Caco-2 (cell line): ENCODE measurements at regions not wholly inside any gene's neighbourhood (a gene's known extent, or its start where the extent isn't known, plus 50 kb on each side); places are given as distances from the start of the nearest gene placed in this dataset.

ENCODE experiments used
- BruUV-seq: library from RNA; stranded (reverse); fragments of 400-500 nt; replicated peaks from 2 replicates; lab custom pipeline; 2021; lab: Mats Ljungman, UMichigan
- CTCF ChIA-PET: fragments of 300-600 bp; sonication (Branson Sonifier 250); formaldehyde crosslinking; loops from one replicate; lab custom pipeline; 2022; ENCODE audit warnings: antibody characterized with exemption; lab: Charles Lee
- POLR2A ChIA-PET: fragments of 300-600 bp; sonication (Branson Sonifier 250); formaldehyde crosslinking; loops from one replicate; lab custom pipeline; 2022; ENCODE audit warnings: antibody characterized with exemption; lab: Charles Lee
- DNase-seq, 2 experiments: peaks; one replicate each; pipeline versions ENCODE4 v3.0.0 to v3.0.0-alpha.2; 2020 to 2022
- H3K27me3 ChIP-seq: replicated peaks from 2 replicates; pipeline ENCODE4 v1.6.0; 2011; ENCODE audit warnings: low read length; ENCODE audit not compliant: control insufficient read depth, insufficient read depth
- H3K36me3 ChIP-seq: 2 replicates; pipeline ENCODE4 v1.5.1; 2011; ENCODE audit warnings: low read length; ENCODE audit not compliant: control insufficient read depth, insufficient read depth
- H3K4me1 ChIP-seq: fragments of 250-450 bp; sonication (Bioruptor Pico); 2 replicates; pipeline ENCODE4 v1.5.1; 2020; ENCODE audit warnings: mild to moderate bottlenecking
- H3K4me3 ChIP-seq: 2 replicates; pipeline ENCODE4 v1.5.1; 2011; ENCODE audit warnings: low read depth, mild to moderate bottlenecking, control low read depth, low read length
- H3K9me3 ChIP-seq: fragments of 250-450 bp; sonication (Bioruptor Pico); 2 replicates; pipeline ENCODE4 v1.5.1; 2020; ENCODE audit warnings: mild to moderate bottlenecking, moderate library complexity
- H3K27ac Mint-ChIP-seq: one replicate; pipeline ENCODE4 v1.8.0; 2022; ENCODE audit warnings: mixed read lengths; ENCODE audit not compliant: unreplicated experiment
- H3K27me3 Mint-ChIP-seq: one replicate; pipeline ENCODE4 v1.8.0; 2022; ENCODE audit warnings: mixed read lengths; ENCODE audit not compliant: insufficient read depth, unreplicated experiment
- H3K36me3 Mint-ChIP-seq: one replicate; pipeline ENCODE4 v1.8.0; 2022; ENCODE audit warnings: mild to moderate bottlenecking, mixed read lengths; ENCODE audit not compliant: insufficient read depth, unreplicated experiment
- H3K4me1 Mint-ChIP-seq: one replicate; pipeline ENCODE4 v1.8.0; 2022; ENCODE audit warnings: low read depth, mixed read lengths; ENCODE audit not compliant: unreplicated experiment
- H3K4me3 Mint-ChIP-seq: one replicate; pipeline ENCODE4 v1.8.0; 2022; ENCODE audit warnings: mild to moderate bottlenecking, moderate library complexity, mixed read lengths; ENCODE audit not compliant: unreplicated experiment
- H3K9me3 Mint-ChIP-seq: one replicate; pipeline ENCODE4 v1.8.0; 2022; ENCODE audit warnings: mixed read lengths; ENCODE audit not compliant: unreplicated experiment
- intact Hi-C: fragments of 100-400 bp; cut with micrococcal nuclease; formaldehyde crosslinking; loops from one replicate; pipeline ENCODE4 v1.10.0; 2022; ENCODE audit not compliant: unreplicated experiment
- TF ChIP-seq, protein P1 (sequence below), 2 experiments: fragments of 200-600 bp in 1 of 2; IDR thresholded peaks; 1 replicate in 1 of 2; 2 replicates in 1 of 2; pipeline versions ENCODE4 v1.5.1 to v1.8.0; 2011 to 2022; ENCODE audit warnings: antibody characterized with exemption in 1 of 2, control low read depth in 1 of 2, inconsistent platforms in 1 of 2, low read depth in 1 of 2, low read length in 1 of 2, mild to moderate bottlenecking in 1 of 2, moderate library complexity in 1 of 2; ENCODE audit not compliant: insufficient read depth in 1 of 2, severe bottlenecking in 1 of 2, unreplicated experiment in 1 of 2

DNA sequence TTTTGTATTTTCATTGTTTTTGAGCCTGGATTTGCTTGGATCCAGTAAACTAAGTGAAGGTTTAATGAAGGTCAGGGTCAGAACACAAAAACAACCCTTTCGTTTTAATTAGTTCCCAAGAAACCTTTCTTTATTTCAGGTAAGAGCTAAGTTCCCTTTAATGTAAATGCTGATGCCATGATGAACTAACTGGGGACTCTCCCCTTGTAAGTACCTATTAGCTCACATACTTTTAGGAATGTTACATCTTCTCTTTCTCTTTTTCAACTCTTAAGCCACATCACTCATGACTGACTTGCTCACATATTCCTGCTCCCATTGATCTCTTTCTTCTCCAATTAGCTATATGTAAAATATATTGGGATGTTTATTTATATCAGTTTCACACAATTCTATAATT lies 673.1 kb upstream of the CPEB2 start:
- no peaks in the 10 kb centered on the region for H3K36me3 ChIP-seq
- H3K4me3 ChIP-seq = no peak overlapping the region
- CTCF ChIA-PET = no interaction called here
- H3K27ac Mint-ChIP-seq = no peak overlapping the region
- TF ChIP-seq, protein P1, sequence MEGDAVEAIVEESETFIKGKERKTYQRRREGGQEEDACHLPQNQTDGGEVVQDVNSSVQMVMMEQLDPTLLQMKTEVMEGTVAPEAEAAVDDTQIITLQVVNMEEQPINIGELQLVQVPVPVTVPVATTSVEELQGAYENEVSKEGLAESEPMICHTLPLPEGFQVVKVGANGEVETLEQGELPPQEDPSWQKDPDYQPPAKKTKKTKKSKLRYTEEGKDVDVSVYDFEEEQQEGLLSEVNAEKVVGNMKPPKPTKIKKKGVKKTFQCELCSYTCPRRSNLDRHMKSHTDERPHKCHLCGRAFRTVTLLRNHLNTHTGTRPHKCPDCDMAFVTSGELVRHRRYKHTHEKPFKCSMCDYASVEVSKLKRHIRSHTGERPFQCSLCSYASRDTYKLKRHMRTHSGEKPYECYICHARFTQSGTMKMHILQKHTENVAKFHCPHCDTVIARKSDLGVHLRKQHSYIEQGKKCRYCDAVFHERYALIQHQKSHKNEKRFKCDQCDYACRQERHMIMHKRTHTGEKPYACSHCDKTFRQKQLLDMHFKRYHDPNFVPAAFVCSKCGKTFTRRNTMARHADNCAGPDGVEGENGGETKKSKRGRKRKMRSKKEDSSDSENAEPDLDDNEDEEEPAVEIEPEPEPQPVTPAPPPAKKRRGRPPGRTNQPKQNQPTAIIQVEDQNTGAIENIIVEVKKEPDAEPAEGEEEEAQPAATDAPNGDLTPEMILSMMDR (IDR thresholded peaks at IDR 0.05; ENCODE audit: insufficient read depth in 1 of 2, low read depth in 1 of 2, low read length in 1 of 2, severe bottlenecking in 1 of 2, unreplicated experiment in 1 of 2) = no peak
- BruUV-seq = no TSS peak
- H3K9me3 ChIP-seq = no peaks in the 10 kb centered on the region
- intact Hi-C loops = no loop called here
- H3K36me3 Mint-ChIP-seq = no peaks in the 10 kb centered on the region
- no peaks in the 10 kb centered on the region for H3K4me1 Mint-ChIP-seq
- no peak for DNase-seq
- H3K4me1 ChIP-seq = no peaks in the 10 kb centered on the region
- POLR2A ChIA-PET = no interaction called here
- no peaks in the 10 kb centered on the region for H3K9me3 Mint-ChIP-seq
- no peaks in the 10 kb centered on the region for H3K27me3 Mint-ChIP-seq
- H3K4me3 Mint-ChIP-seq = no peak overlapping the region
- no peaks in the 10 kb centered on the region for H3K27me3 ChIP-seq

DNA sequence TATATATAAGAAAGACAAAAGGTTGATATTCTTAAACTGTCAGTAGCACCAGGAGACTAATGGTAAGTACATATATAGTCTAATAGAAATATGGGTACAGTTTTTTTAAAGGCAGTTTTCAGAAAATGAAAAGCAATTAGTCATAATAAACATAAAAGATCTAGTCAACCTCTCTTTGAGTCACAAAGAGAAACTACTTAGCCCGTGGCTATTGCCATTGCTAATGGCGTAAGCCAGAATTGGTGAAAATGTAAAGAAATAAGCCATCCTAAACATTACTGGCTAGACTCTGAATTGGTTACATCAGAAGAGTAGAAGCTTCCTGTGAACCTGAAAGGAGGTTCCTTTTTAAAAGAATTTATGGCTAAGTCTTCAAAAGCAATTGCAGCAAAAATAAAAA lies 668.7 kb upstream of the CPEB2 start:
- no TSS peak for BruUV-seq
- H3K36me3 Mint-ChIP-seq = no peaks in the 10 kb centered on the region
- TF ChIP-seq, protein P1 (IDR thresholded peaks at IDR 0.05; ENCODE audit: insufficient read depth in 1 of 2, low read depth in 1 of 2, low read length in 1 of 2, severe bottlenecking in 1 of 2, unreplicated experiment in 1 of 2) = no peak
- Histone ChIP-seq H3K4me3 (no peak overlapping the region), H3K27me3 (no peaks in the 10 kb centered on the region), H3K4me1 (no peaks in the 10 kb centered on the region), H3K9me3 (no peaks in the 10 kb centered on the region), H3K36me3 (no peaks in the 10 kb centered on the region)
- CTCF ChIA-PET = no interaction called here
- no peak overlapping the region for H3K4me3 Mint-ChIP-seq
- POLR2A ChIA-PET = no interaction called here
- no peak for DNase-seq
- no peaks in the 10 kb centered on the region for H3K27me3 Mint-ChIP-seq
- H3K9me3 Mint-ChIP-seq = no peaks in the 10 kb centered on the region
- no peak overlapping the region for H3K27ac Mint-ChIP-seq
- intact Hi-C loops = no loop called here
- H3K4me1 Mint-ChIP-seq = no peaks in the 10 kb centered on the region

- DNase-seq = no peak
- H3K4me3 ChIP-seq = no peak overlapping the region
- ChIA-PET CTCF (no interaction called here), POLR2A (no interaction called here)
- no peaks in the 10 kb centered on the region for H3K4me1 ChIP-seq
- intact Hi-C loops = no loop called here
- TF ChIP-seq, protein P1 (IDR thresholded peaks at IDR 0.05; ENCODE audit: insufficient read depth in 1 of 2, low read depth in 1 of 2, low read length in 1 of 2, severe bottlenecking in 1 of 2, unreplicated experiment in 1 of 2) = no peak
- Mint-ChIP-seq H3K4me3 (no peak overlapping the region), H3K36me3 (no peaks in the 10 kb centered on the region), H3K27me3 (peaks cover 3% of the 10 kb centered on the region), H3K4me1 (no peaks in the 10 kb centered on the region), H3K9me3 (no peaks in the 10 kb centered on the region), H3K27ac (no peak overlapping the region)
- no TSS peak for BruUV-seq
- H3K36me3 ChIP-seq = no peaks in the 10 kb centered on the region
- H3K9me3 ChIP-seq = no peaks in the 10 kb centered on the region
- no peaks in the 10 kb centered on the region for H3K27me3 ChIP-seq
Measured at GRCh38 chr4:14334166-14334565, 668.1 kb upstream of the CPEB2 start.
